SW 1271 (cell line): ENCODE measurements at regions not wholly inside any gene's neighbourhood (a gene's known extent, or its start where the extent isn't known, plus 50 kb on each side); places are given as distances from the start of the nearest gene placed in this dataset.
"Not testable (repeated sequence)": the region's sequence is repeated elsewhere in the genome, so short reads cannot be mapped to it uniquely, and the experiment has no call there.

Experiments
- DNase-seq, 2 experiments: peaks; one replicate each; lab custom pipeline; 2025; lab: John Stamatoyannopoulos, UW

GRCh38 chrX:46165866-46166265 lies 379.4 kb downstream of the ZNF674 start:
- DNase-seq, result no peak

- DNase-seq, result no peak
Measured at GRCh38 chrX:46165411-46165810, 379.8 kb downstream of the ZNF674 start.

GRCh38 chrX:46152756-46153155 lies 392.5 kb downstream of the ZNF674 start:
- DNase-seq, result no peak

- DNase-seq, result not testable (repeated sequence)
Measured at GRCh38 chrX:46151332-46151731, 393.9 kb downstream of the ZNF674 start.

GRCh38 chrX:46144566-46144965 lies 400.7 kb downstream of the ZNF674 start:
- no peak for DNase-seq

GRCh38 chrX:46140272-46140671 lies 404.9 kb downstream of the ZNF674 start:
- DNase-seq, result no peak

GRCh38 chrX:46130247-46130646 lies 415.0 kb downstream of the ZNF674 start:
- DNase-seq, result no peak

GRCh38 chrX:46125111-46125510 lies 420.1 kb downstream of the ZNF674 start:
- no peak for DNase-seq

GRCh38 chrX:46117234-46117633 lies 428.0 kb downstream of the ZNF674 start:
- no peak for DNase-seq

- not testable (repeated sequence) for DNase-seq
Measured at GRCh38 chrX:46087310-46087709, 457.9 kb downstream of the ZNF674 start.

GRCh38 chrX:46080121-46080520 lies 465.1 kb downstream of the ZNF674 start:
- not testable (repeated sequence) for DNase-seq

GRCh38 chrX:46072791-46073190 lies 472.4 kb downstream of the ZNF674 start:
- no peak for DNase-seq

GRCh38 chrX:46072372-46072771 lies 472.8 kb downstream of the ZNF674 start:
- no peak for DNase-seq

GRCh38 chrX:46070421-46070820 lies 474.8 kb downstream of the ZNF674 start:
- DNase-seq, result no peak

GRCh38 chrX:46059316-46059715 lies 485.9 kb downstream of the ZNF674 start:
- no peak for DNase-seq

- no peak for DNase-seq
Measured at GRCh38 chrX:46044486-46044885, 500.7 kb downstream of the ZNF674 start.

- no peak for DNase-seq
Measured at GRCh38 chrX:46040001-46040400, 505.2 kb downstream of the ZNF674 start.

GRCh38 chrX:46039526-46039925 lies 505.7 kb downstream of the ZNF674 start:
- DNase-seq, result no peak

GRCh38 chrX:46036508-46036907 lies 508.7 kb downstream of the ZNF674 start:
- no peak for DNase-seq

- no peak for DNase-seq
Measured at GRCh38 chrX:46034868-46035267, 510.4 kb downstream of the ZNF674 start.

- no peak for DNase-seq
Measured at GRCh38 chrX:46029777-46030176, 515.4 kb downstream of the ZNF674 start.

- DNase-seq, result no peak
Measured at GRCh38 chrX:46016296-46016695, 528.9 kb downstream of the ZNF674 start.

GRCh38 chrX:46015653-46016052 lies 529.6 kb downstream of the ZNF674 start:
- DNase-seq, result no peak

GRCh38 chrX:45992402-45993123 lies 552.7 kb downstream of the ZNF674 start:
- no peak for DNase-seq
